ENCODE measurements at regions not wholly inside any gene's neighbourhood (a gene's known extent, or its start where the extent isn't known, plus 50 kb on each side); places are given as distances from the start of the nearest gene placed in this dataset.
"Not testable (repeated sequence)": the region's sequence is repeated elsewhere in the genome, so short reads cannot be mapped to it uniquely, and the experiment has no call there.

DNA sequence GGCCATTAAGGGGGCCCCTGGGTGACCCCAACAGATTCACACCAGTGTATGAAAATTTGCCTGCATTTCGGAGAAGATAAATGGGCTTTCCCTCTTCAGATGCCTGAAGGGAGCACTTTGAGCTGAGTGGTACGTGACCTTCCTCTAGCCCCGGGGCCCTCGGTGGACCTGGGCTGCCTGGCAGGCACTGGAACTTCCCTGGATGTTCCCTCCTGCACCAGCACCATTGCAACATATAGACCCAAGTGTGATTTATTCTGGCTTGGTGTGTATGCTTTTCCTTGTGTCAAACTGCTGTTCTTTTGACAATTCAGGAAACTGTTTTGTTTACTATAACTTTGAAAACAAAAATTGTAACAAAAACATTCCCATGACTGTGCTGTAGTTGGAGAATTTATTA is 93.8 kb downstream of the TNFRSF13B start:
- H3K4me1 Mint-ChIP-seq (ENCODE audit: low read depth), result peaks cover 6% of the 10 kb centered on the region; the same call in 1 of the 2 replicates
- no peak overlapping the region for H3K27ac Mint-ChIP-seq
- TF ChIP-seq, protein P1, sequence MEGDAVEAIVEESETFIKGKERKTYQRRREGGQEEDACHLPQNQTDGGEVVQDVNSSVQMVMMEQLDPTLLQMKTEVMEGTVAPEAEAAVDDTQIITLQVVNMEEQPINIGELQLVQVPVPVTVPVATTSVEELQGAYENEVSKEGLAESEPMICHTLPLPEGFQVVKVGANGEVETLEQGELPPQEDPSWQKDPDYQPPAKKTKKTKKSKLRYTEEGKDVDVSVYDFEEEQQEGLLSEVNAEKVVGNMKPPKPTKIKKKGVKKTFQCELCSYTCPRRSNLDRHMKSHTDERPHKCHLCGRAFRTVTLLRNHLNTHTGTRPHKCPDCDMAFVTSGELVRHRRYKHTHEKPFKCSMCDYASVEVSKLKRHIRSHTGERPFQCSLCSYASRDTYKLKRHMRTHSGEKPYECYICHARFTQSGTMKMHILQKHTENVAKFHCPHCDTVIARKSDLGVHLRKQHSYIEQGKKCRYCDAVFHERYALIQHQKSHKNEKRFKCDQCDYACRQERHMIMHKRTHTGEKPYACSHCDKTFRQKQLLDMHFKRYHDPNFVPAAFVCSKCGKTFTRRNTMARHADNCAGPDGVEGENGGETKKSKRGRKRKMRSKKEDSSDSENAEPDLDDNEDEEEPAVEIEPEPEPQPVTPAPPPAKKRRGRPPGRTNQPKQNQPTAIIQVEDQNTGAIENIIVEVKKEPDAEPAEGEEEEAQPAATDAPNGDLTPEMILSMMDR (IDR thresholded peaks at IDR 0.05), result no peak
- peaks cover 14% of the 10 kb centered on the region for H3K9me3 Mint-ChIP-seq
- H3K36me3 Mint-ChIP-seq (ENCODE audit: low read depth), result peaks cover 14% of the 10 kb centered on the region; the same call in 1 of the 2 replicates
- H3K4me3 Mint-ChIP-seq, result no peak overlapping the region
- H3K27me3 Mint-ChIP-seq (ENCODE audit: insufficient read depth), result peaks cover 32% of the 10 kb centered on the region
- DNase-seq, result no peak

DNA sequence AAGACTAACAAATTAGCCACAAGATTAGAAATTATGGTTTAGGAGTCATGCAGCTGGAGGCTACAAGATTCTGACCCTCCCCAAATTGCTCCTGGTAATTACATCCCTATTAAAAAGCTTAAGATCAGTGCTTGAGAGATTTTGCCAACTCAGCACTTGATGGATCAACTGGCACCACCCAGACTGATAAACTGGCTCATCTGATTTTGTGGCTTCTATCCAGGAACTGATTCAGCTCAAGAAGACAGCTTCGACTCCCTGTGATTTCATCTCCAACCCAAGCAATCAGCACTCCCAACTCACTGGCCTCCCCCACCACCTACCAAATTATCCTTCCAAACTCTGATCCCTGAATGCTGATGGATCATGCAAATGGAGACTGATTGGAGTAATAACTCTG is 94.8 kb downstream of the TNFRSF13B start:
- TF ChIP-seq, protein P1 (IDR thresholded peaks at IDR 0.05), result no peak
- peaks cover 14% of the 10 kb centered on the region for H3K9me3 Mint-ChIP-seq
- peaks cover 6% of the 10 kb centered on the region; the same call in 1 of the 2 replicates for H3K4me1 Mint-ChIP-seq (ENCODE audit: low read depth)
- H3K27me3 Mint-ChIP-seq (ENCODE audit: insufficient read depth), result peaks cover 32% of the 10 kb centered on the region
- peaks cover 14% of the 10 kb centered on the region; the same call in 1 of the 2 replicates for H3K36me3 Mint-ChIP-seq (ENCODE audit: low read depth)
- H3K4me3 Mint-ChIP-seq, result no peak overlapping the region
- DNase-seq, result no peak
- no peak overlapping the region for H3K27ac Mint-ChIP-seq

DNA sequence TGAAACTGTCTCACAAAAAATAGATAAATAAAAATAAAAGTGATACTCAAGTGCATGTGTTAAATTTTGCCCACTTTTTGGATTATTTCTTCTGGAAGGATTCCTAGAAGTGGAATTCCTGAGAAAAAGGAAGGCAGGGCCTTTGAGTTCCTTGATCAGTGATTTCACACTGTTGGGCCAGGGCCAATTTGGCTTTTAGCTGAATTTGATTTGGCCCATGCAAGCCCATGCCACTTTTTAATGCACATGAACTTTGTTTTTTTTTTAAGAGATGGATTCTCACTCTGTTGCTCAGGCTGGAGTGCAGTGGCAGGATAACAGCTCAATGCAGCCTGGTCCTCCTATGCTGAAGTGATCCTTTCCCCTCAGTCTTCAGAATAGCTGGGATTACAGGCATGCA is 96.3 kb downstream of the TNFRSF13B start:
- no peak overlapping the region for H3K4me3 Mint-ChIP-seq
- DNase-seq, result no peak
- H3K4me1 Mint-ChIP-seq (ENCODE audit: low read depth), result peaks cover 6% of the 10 kb centered on the region; the same call in 1 of the 2 replicates
- TF ChIP-seq, protein P1 (IDR thresholded peaks at IDR 0.05), result no peak
- H3K27me3 Mint-ChIP-seq (ENCODE audit: insufficient read depth), result peaks cover 34% of the 10 kb centered on the region
- peaks cover 14% of the 10 kb centered on the region for H3K9me3 Mint-ChIP-seq
- H3K27ac Mint-ChIP-seq, result no peak overlapping the region
- peaks cover 14% of the 10 kb centered on the region for H3K36me3 Mint-ChIP-seq (ENCODE audit: low read depth)

DNA sequence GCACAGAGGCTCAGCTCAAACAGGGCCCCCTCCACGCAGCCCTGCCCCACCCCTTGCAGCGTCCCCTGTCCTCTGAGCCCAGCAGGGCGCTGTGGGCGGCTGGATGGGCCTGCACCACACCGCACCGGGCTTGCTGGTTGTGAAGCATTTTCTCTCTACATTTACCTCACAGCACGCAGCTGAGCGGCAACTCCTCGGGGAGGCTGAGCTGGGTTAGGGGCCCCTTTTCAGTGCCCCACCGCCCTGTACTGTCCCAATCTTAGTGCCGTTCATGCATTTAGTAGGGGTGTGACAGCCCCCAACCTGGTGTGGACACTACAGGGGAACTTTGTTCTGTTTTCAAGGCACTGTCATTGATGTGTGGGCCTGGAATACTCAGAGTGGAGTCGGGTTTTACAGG is 97.7 kb downstream of the TNFRSF13B start:
- not testable (repeated sequence) for H3K4me3 Mint-ChIP-seq; DNase-seq; H3K27ac Mint-ChIP-seq; H3K4me1 Mint-ChIP-seq (ENCODE audit: low read depth)
- Mint-ChIP-seq H3K36me3 (ENCODE audit: low read depth) (peaks cover 14% of the 10 kb centered on the region), H3K27me3 (ENCODE audit: insufficient read depth) (peaks cover 33% of the 10 kb centered on the region), H3K9me3 (peaks cover 14% of the 10 kb centered on the region)

DNA sequence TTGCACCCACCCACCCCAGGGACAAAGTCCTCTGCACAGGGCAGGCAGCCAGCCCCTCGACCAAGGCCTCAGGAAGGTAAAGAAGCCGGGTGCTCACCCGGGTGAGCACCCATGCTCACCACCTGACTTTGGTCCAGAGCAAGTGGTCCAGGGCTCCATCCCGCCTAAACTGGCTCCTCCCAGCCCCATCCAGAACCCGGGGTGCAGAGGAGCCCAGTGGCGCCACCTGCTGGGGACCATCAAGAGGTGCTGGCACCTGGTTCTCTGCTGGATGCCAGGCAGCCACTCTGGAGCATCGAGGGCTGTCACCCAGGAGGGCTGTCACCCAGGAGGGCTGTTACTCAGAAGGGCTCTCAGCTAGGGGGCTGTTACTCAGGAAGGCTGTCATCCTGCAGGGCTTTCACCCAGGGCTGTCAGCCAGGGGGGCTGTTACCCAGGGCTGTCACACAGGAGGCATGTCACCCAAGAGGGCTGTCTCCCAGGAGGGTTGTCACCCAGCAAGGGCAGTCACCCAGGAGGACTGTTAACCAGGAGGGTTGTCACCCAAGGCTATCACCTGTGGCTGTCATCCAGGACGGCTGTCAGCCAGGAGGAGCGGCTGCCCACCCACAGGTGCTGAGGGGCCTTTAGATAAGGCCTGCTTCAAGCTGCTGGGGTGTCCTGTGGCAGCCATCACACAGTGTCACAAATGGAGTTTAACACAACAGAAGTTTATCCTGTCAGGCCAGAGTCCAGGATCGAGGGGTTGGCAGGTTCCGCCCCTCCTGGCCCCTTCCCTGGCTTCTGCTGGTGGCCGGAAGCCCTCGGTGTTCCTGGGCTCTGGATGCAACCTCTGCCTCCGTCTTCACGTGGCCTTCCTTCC is 98.5 kb downstream of the TNFRSF13B start:
- no peak for DNase-seq
- TF ChIP-seq, protein P1 (IDR thresholded peaks at IDR 0.05), result peak; percentile 92
- peaks cover 8% of the 10 kb centered on the region for H3K36me3 Mint-ChIP-seq (ENCODE audit: low read depth)

More for the DNA sequence above, 98.5 kb downstream of the TNFRSF13B start:
- Mint-ChIP-seq H3K27ac (no peak overlapping the region), H3K4me1 (ENCODE audit: low read depth) (peaks cover 6% of the 10 kb centered on the region; the same call in 1 of the 2 replicates), H3K27me3 (ENCODE audit: insufficient read depth) (peaks cover 28% of the 10 kb centered on the region), H3K9me3 (peaks cover 14% of the 10 kb centered on the region), H3K4me3 (no peak overlapping the region)
